ENCODE measurements at regions not wholly inside any gene's neighbourhood (a gene's known extent, or its start where the extent isn't known, plus 50 kb on each side); places are given as distances from the start of the nearest gene placed in this dataset.

DNA sequence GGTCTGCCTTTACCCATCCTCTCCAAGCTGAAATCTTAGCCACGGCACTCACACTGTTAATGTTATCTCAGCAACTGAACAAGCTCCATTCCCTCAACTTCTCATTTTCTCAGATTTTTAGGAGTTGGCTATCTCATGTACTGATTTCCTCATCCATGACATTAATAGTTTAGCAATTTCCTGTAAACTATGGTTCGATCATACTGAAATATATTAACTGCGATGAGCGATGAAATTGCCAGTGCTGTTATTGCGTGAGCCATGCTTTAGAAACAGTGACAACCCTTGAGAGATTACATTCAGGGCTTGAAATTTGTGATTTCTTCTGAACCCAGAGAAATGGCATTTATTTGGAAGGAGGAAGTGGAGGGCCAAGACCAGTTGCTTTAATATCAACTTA, 223.7 kb downstream of the GPAT3 start:
- TF ChIP-seq TAF1 (IDR thresholded peaks at IDR 0.05; ENCODE audit: low read depth, low read length), result no peak
- TF ChIP-seq PAX5 (IDR thresholded peaks at IDR 0.05; ENCODE audit: insufficient read depth, low read length, severe bottlenecking), result no peak
- TF ChIP-seq POLR2A (IDR thresholded peaks at IDR 0.05; ENCODE audit: low read depth, low read length), result no peak
- TF ChIP-seq POLR2AphosphoS5 (IDR thresholded peaks at IDR 0.05; ENCODE audit: low read depth, low read length), result no peak
- TF ChIP-seq POU2F2 (IDR thresholded peaks at IDR 0.05; ENCODE audit: low read depth, low read length), result no peak
